Fibroblast of lung (primary cell): ENCODE measurements at regions not wholly inside any gene's neighbourhood (a gene's known extent, or its start where the extent isn't known, plus 50 kb on each side); places are given as distances from the start of the nearest gene placed in this dataset.

Source experiments
- EZH2 ChIP-seq: IDR thresholded peaks from 2 replicates; pipeline ENCODE4 v1.5.1; 2012; ENCODE audit warnings: low read length, control low read depth, mild to moderate bottlenecking; ENCODE audit errors: missing control alignments
- TF ChIP-seq, protein P1 (sequence below), 2 donors: IDR thresholded peaks in 1 of 2; conservative IDR thresholded peaks in 1 of 2; 1 replicate in 1 of 2; 2 replicates in 1 of 2; pipeline ENCODE4 v1.5.1; 2011 to 2012; ENCODE audit warnings: low read length in 2 of 2, control low read depth in 1 of 2, inconsistent platforms in 1 of 2, low read depth in 1 of 2, mild to moderate bottlenecking in 1 of 2

DNA sequence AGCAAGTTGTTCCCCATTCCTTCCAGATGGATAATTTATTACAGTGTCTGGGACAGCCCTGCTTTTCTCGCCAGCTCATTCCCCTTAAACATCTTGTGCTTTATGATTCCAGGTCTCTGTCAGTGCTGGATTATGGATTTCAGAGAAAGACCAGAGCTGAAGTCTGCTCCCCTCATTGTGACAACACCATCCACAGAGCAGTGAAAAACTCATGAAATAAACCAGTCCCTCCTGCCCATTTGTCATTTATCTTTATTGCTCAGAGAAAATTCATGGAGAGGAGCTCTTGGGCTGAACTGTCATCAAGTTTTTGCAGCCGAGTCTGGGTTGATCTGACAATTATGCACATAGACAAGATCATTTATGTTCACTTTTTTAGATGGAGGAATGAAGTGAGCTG, 92.7 kb upstream of the GPR12 start:
- TF ChIP-seq, protein P1, sequence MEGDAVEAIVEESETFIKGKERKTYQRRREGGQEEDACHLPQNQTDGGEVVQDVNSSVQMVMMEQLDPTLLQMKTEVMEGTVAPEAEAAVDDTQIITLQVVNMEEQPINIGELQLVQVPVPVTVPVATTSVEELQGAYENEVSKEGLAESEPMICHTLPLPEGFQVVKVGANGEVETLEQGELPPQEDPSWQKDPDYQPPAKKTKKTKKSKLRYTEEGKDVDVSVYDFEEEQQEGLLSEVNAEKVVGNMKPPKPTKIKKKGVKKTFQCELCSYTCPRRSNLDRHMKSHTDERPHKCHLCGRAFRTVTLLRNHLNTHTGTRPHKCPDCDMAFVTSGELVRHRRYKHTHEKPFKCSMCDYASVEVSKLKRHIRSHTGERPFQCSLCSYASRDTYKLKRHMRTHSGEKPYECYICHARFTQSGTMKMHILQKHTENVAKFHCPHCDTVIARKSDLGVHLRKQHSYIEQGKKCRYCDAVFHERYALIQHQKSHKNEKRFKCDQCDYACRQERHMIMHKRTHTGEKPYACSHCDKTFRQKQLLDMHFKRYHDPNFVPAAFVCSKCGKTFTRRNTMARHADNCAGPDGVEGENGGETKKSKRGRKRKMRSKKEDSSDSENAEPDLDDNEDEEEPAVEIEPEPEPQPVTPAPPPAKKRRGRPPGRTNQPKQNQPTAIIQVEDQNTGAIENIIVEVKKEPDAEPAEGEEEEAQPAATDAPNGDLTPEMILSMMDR (conservative IDR thresholded peaks at IDR 0.05 in 1 of 2, IDR thresholded peaks at IDR 0.05 in 1 of 2; ENCODE audit: low read depth in 1 of 2, low read length in 2 of 2): no peak
- no peak for TF ChIP-seq EZH2
